PC-9 (cell line): ENCODE measurements at regions not wholly inside any gene's neighbourhood (a gene's known extent, or its start where the extent isn't known, plus 50 kb on each side); places are given as distances from the start of the nearest gene placed in this dataset.

Experiments used
- BruUV-seq: library from RNA; stranded (reverse); fragments of 400-500 nt; replicated peaks from 2 replicates; lab custom pipeline; 2021; lab: Mats Ljungman, UMichigan
- CTCF ChIA-PET: fragments of 300-600 bp; sonication (Branson Sonifier 250); formaldehyde crosslinking; loops from one replicate; lab custom pipeline; 2022; ENCODE audit warnings: antibody characterized with exemption; lab: Charles Lee
- POLR2A ChIA-PET: fragments of 300-600 bp; sonication (Branson Sonifier 250); formaldehyde crosslinking; loops from one replicate; lab custom pipeline; 2022; ENCODE audit warnings: antibody characterized with exemption; ENCODE audit not compliant: unreplicated experiment; lab: Charles Lee
- DNase-seq, 2 experiments: peaks; one replicate each; pipeline versions ENCODE4 v3.0.0 to v3.0.0-alpha.2; 2015 to 2022; ENCODE audit warnings: mixed read lengths in 1 of 2
- H2AFZ ChIP-seq: fragments of 200-600 bp; sonication (generic); 2 replicates; pipeline ENCODE4 v1.8.1; 2017; ENCODE audit warnings: antibody characterized with exemption
- H3F3A ChIP-seq: fragments of 200-600 bp; sonication (generic); 2 replicates; pipeline ENCODE4 v1.8.1; 2017; ENCODE audit warnings: antibody characterized with exemption, mild to moderate bottlenecking, low read depth; ENCODE audit not compliant: insufficient read depth
- H3K27ac ChIP-seq: fragments of 200-600 bp; sonication (generic); 2 replicates; pipeline ENCODE4 v1.6.1; 2016; ENCODE audit warnings: mixed run types
- H3K27me3 ChIP-seq: fragments of 200-600 bp; sonication (generic); 2 replicates; pipeline ENCODE4 v1.6.1; 2016; ENCODE audit warnings: low read depth, mixed run types; ENCODE audit not compliant: insufficient read depth
- H3K36me3 ChIP-seq: fragments of 200-600 bp; sonication (generic); 2 replicates; pipeline ENCODE4 v1.6.1; 2016; ENCODE audit warnings: low read depth, mixed run types
- H3K4me1 ChIP-seq: fragments of 200-600 bp; sonication (generic); replicated peaks from 2 replicates; pipeline ENCODE4 v1.6.1; 2016; ENCODE audit warnings: mixed run types; ENCODE audit not compliant: insufficient read depth
- H3K4me2 ChIP-seq: fragments of 200-600 bp; sonication (generic); 2 replicates; pipeline ENCODE4 v1.6.1; 2017; ENCODE audit warnings: mixed run types
- H3K4me3 ChIP-seq: fragments of 200-600 bp; sonication (generic); 2 replicates; pipeline ENCODE4 v1.6.1; 2016; ENCODE audit warnings: mixed run types
- H3K79me2 ChIP-seq: fragments of 200-600 bp; sonication (generic); 2 replicates; pipeline ENCODE4 v1.6.1; 2017; ENCODE audit warnings: low read depth, mixed run types
- H3K9me2 ChIP-seq: fragments of 200-600 bp; sonication (generic); 2 replicates; pipeline ENCODE4 v1.8.1; 2017; ENCODE audit warnings: mild to moderate bottlenecking; ENCODE audit not compliant: insufficient read depth
- H3K9me3 ChIP-seq: fragments of 200-600 bp; sonication (generic); 2 replicates; pipeline ENCODE4 v1.8.1; 2016; ENCODE audit warnings: low read depth; ENCODE audit not compliant: insufficient read depth
- H4K20me1 ChIP-seq: fragments of 200-600 bp; sonication (generic); 2 replicates; pipeline ENCODE4 v1.8.1; 2017; ENCODE audit not compliant: insufficient read depth
- EZH2 ChIP-seq: fragments of 200-600 bp; sonication (generic); IDR thresholded peaks from 2 replicates; pipeline ENCODE4 v1.8.0; 2017; ENCODE audit warnings: antibody characterized with exemption, low read depth
- intact Hi-C: fragments of 100-400 bp; cut with micrococcal nuclease; formaldehyde crosslinking; loops from one replicate; pipeline ENCODE4 v1.10.0; 2022; ENCODE audit not compliant: unreplicated experiment
- TF ChIP-seq, protein P1 (sequence below): fragments of 200-600 bp; sonication (generic); conservative IDR thresholded peaks from 2 replicates; pipeline ENCODE4 v1.6.1; 2017; ENCODE audit warnings: mixed run types, antibody characterized with exemption, mild to moderate bottlenecking, moderate library complexity

DNA sequence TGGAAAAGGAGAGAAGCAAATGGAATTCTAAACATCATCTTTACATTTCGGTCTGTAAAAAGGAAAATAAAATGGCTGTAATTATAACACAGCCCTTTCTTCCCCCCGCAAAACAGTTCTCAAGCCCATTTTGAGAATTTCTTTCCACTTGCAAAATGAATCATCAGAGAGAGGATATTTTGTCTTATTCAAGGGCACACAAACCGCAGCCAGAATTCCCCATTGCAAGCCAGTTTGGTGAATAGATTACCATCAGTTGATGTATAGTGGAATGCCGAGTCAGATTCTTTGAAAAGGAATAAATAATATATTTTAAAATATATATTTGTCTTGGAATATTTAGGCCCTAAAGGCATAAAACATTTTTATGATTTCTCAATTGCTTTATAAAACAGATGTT is 420.4 kb upstream of the SEMA6D start:
- Histone ChIP-seq H3K36me3 (no peaks in the 10 kb centered on the region), H4K20me1 (no peaks in the 10 kb centered on the region), H3K4me2 (no peak overlapping the region), H3K9me2 (no peaks in the 10 kb centered on the region), H3K4me1 (no peaks in the 10 kb centered on the region), H3K27me3 (no peaks in the 10 kb centered on the region), H3K27ac (no peak overlapping the region), H3K79me2 (no peaks in the 10 kb centered on the region), H3K9me3 (no peaks in the 10 kb centered on the region), H3F3A (no peaks in the 10 kb centered on the region), H2AFZ (no peak overlapping the region), H3K4me3 (no peak overlapping the region)
- DNase-seq = no peak
- intact Hi-C loops = no loop called here
- no peak for TF ChIP-seq EZH2
- TF ChIP-seq, protein P1, sequence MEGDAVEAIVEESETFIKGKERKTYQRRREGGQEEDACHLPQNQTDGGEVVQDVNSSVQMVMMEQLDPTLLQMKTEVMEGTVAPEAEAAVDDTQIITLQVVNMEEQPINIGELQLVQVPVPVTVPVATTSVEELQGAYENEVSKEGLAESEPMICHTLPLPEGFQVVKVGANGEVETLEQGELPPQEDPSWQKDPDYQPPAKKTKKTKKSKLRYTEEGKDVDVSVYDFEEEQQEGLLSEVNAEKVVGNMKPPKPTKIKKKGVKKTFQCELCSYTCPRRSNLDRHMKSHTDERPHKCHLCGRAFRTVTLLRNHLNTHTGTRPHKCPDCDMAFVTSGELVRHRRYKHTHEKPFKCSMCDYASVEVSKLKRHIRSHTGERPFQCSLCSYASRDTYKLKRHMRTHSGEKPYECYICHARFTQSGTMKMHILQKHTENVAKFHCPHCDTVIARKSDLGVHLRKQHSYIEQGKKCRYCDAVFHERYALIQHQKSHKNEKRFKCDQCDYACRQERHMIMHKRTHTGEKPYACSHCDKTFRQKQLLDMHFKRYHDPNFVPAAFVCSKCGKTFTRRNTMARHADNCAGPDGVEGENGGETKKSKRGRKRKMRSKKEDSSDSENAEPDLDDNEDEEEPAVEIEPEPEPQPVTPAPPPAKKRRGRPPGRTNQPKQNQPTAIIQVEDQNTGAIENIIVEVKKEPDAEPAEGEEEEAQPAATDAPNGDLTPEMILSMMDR = no peak
- no TSS peak for BruUV-seq
- CTCF ChIA-PET = interaction anchor here (0.6 kb wide), 1 partner anchor 156 kb away, joined by 3 read pairs; no protein-coding TSS in a partner anchor
- POLR2A ChIA-PET = no interaction called here

DNA sequence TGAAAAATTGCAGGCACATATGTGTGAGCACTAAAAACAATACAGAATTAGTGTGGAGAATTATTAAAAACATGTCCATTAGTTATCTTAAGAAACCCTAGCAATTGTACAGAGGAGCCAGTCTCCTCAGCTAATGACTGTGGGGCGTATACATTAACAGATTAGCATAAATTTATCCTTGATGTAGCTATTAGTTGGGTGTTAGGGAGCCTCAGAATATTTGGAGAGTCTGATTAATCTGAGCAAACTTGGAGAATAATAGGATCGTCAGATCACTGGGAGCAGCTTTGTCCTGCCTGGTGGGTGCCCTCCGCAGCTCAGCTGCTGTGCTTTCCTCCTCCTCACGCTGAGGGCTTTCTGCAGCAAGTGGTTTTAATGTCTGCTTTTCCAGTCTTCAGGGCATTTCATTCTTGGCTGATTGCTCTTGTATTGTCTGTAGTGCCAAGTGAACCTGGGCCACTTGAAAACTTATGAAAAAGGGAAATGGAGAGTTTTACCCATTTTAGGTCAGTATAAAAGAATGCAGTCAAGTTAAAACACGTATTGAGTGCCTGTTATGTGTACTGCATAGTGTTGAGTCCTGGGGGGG is 417.4 kb upstream of the SEMA6D start:
- no TSS peak for BruUV-seq
- Histone ChIP-seq H3K79me2 (no peaks in the 10 kb centered on the region), H3K4me2 (no peak overlapping the region), H3K9me3 (no peaks in the 10 kb centered on the region), H3K36me3 (no peaks in the 10 kb centered on the region), H3F3A (no peaks in the 10 kb centered on the region), H3K4me3 (no peak overlapping the region), H2AFZ (no peak overlapping the region), H3K9me2 (no peaks in the 10 kb centered on the region; the same call in 1 of the 2 replicates), H4K20me1 (no peaks in the 10 kb centered on the region), H3K4me1 (no peaks in the 10 kb centered on the region), H3K27ac (no peak overlapping the region), H3K27me3 (no peaks in the 10 kb centered on the region)
- intact Hi-C loops = no loop called here
- CTCF ChIA-PET = no interaction called here
- no peak for TF ChIP-seq EZH2
- TF ChIP-seq, protein P1 = no peak
- no peak for DNase-seq
- POLR2A ChIA-PET = no interaction called here

DNA sequence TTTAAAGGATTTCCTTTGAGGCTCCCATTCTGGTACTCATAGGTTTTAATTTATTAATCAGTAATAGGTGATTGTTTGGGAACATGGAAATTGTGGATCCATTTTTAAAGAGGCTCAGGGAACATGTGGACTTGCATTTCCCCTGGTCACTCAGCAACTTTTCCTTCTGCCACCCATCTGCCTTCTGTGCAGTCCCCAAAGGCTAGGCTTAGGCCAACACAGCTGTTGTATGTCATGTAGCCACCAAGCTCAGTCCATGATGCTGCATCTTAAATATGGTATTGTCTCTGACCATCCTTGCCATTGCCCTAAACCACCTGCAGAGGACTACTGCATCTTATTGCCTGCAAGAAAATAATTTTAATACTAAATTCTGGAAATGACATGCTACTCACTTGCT is 416.7 kb upstream of the SEMA6D start:
- ChIA-PET POLR2A (no interaction called here), CTCF (no interaction called here)
- Histone ChIP-seq H3K36me3 (no peaks in the 10 kb centered on the region), H2AFZ (no peak overlapping the region), H3K79me2 (no peaks in the 10 kb centered on the region), H3K4me2 (no peak overlapping the region), H3K27ac (no peak overlapping the region), H4K20me1 (no peaks in the 10 kb centered on the region), H3K4me3 (no peak overlapping the region), H3K4me1 (no peaks in the 10 kb centered on the region), H3F3A (no peaks in the 10 kb centered on the region), H3K27me3 (no peaks in the 10 kb centered on the region), H3K9me2 (no peaks in the 10 kb centered on the region; the same call in 1 of the 2 replicates), H3K9me3 (no peaks in the 10 kb centered on the region)
- TF ChIP-seq, protein P1 = no peak
- no peak for TF ChIP-seq EZH2
- no peak for DNase-seq
- intact Hi-C loops = no loop called here
- no TSS peak for BruUV-seq
